ENCODE measurements at regions not wholly inside any gene's neighbourhood (a gene's known extent, or its start where the extent isn't known, plus 50 kb on each side); places are given as distances from the start of the nearest gene placed in this dataset.

- Mint-ChIP-seq H3K9me3 (no peaks in the 10 kb centered on the region), H3K4me1 (ENCODE audit: low read depth) (no peaks in the 10 kb centered on the region), H3K4me3 (no peak overlapping the region), H3K36me3 (ENCODE audit: low read depth) (no peaks in the 10 kb centered on the region), H3K27ac (no peak overlapping the region), H3K27me3 (peaks cover 8% of the 10 kb centered on the region)
- ChIA-PET CTCF (no interaction called here), POLR2A (no interaction called here)
- no peak for TF ChIP-seq CTCF (IDR thresholded peaks at IDR 0.05)
- no peak for DNase-seq
- ATAC-seq = no peak
- intact Hi-C loops (cut with micrococcal nuclease) = no loop called here
Measured at GRCh38 chr1:208791456-208791855, 547.3 kb upstream of the PLXNA2 start.

GRCh38 chr1:208793861-208794345 lies 549.7 kb upstream of the PLXNA2 start:
- no peak for DNase-seq
- peaks cover 2% of the 10 kb centered on the region for H3K27me3 Mint-ChIP-seq
- H3K9me3 Mint-ChIP-seq = no peaks in the 10 kb centered on the region
- ATAC-seq = no peak
- no peaks in the 10 kb centered on the region for H3K4me1 Mint-ChIP-seq (ENCODE audit: low read depth)
- CTCF ChIA-PET = no interaction called here
- no peak overlapping the region for H3K27ac Mint-ChIP-seq
- intact Hi-C loops (cut with micrococcal nuclease) = no loop called here
- no peak for TF ChIP-seq CTCF (IDR thresholded peaks at IDR 0.05)
- no peak overlapping the region for H3K4me3 Mint-ChIP-seq
- POLR2A ChIA-PET = interaction anchor here (0.6 kb wide), 1 partner anchor 101 kb away, joined by 3 read pairs; no protein-coding TSS in a partner anchor
- H3K36me3 Mint-ChIP-seq (ENCODE audit: low read depth) = no peaks in the 10 kb centered on the region

GRCh38 chr1:208799186-208799585 lies 555.0 kb upstream of the PLXNA2 start:
- intact Hi-C loops (cut with micrococcal nuclease) = no loop called here
- no peak overlapping the region for H3K27ac Mint-ChIP-seq
- no peaks in the 10 kb centered on the region for H3K4me1 Mint-ChIP-seq (ENCODE audit: low read depth)
- H3K4me3 Mint-ChIP-seq = no peak overlapping the region
- ChIA-PET CTCF (no interaction called here), POLR2A (no interaction called here)
- H3K27me3 Mint-ChIP-seq = no peaks in the 10 kb centered on the region
- no peaks in the 10 kb centered on the region for H3K9me3 Mint-ChIP-seq
- no peak for TF ChIP-seq CTCF (IDR thresholded peaks at IDR 0.05)
- ATAC-seq (no peak), DNase-seq (no peak)
- H3K36me3 Mint-ChIP-seq (ENCODE audit: low read depth) = no peaks in the 10 kb centered on the region

GRCh38 chr1:208803011-208803811 lies 559.0 kb upstream of the PLXNA2 start:
- intact Hi-C loops (cut with micrococcal nuclease) = no loop called here
- ChIA-PET POLR2A (no interaction called here), CTCF (no interaction called here)
- Mint-ChIP-seq H3K9me3 (peaks cover 7% of the 10 kb centered on the region), H3K27ac (no peak overlapping the region), H3K27me3 (peaks cover 8% of the 10 kb centered on the region), H3K36me3 (ENCODE audit: low read depth) (no peaks in the 10 kb centered on the region), H3K4me3 (no peak overlapping the region), H3K4me1 (ENCODE audit: low read depth) (no peaks in the 10 kb centered on the region)
- ATAC-seq (no peak), DNase-seq (no peak)
- TF ChIP-seq CTCF (IDR thresholded peaks at IDR 0.05) = no peak

GRCh38 chr1:208807446-208808127 lies 563.4 kb upstream of the PLXNA2 start:
- no peak overlapping the region for H3K27ac Mint-ChIP-seq
- H3K36me3 Mint-ChIP-seq (ENCODE audit: low read depth) = no peaks in the 10 kb centered on the region
- ATAC-seq (no peak), DNase-seq (no peak)
- intact Hi-C loops (cut with micrococcal nuclease) = no loop called here
- no peak for TF ChIP-seq CTCF (IDR thresholded peaks at IDR 0.05)
- peaks cover 8% of the 10 kb centered on the region for H3K27me3 Mint-ChIP-seq
- ChIA-PET CTCF (no interaction called here), POLR2A (no interaction called here)
- H3K9me3 Mint-ChIP-seq = peaks cover 7% of the 10 kb centered on the region
- no peak overlapping the region for H3K4me3 Mint-ChIP-seq
- H3K4me1 Mint-ChIP-seq (ENCODE audit: low read depth) = no peaks in the 10 kb centered on the region
